SH-SY5Y (cell line): ENCODE measurements at regions not wholly inside any gene's neighbourhood (a gene's known extent, or its start where the extent isn't known, plus 50 kb on each side); places are given as distances from the start of the nearest gene placed in this dataset.

Source experiments
- GATA2 ChIP-seq: IDR thresholded peaks from 2 replicates; pipeline ENCODE4 v1.6.1; 2011; ENCODE audit warnings: mild to moderate bottlenecking, low read depth, low read length
- GATA3 ChIP-seq: IDR thresholded peaks from 2 replicates; pipeline ENCODE4 v1.6.1; 2011; ENCODE audit warnings: low read depth, mild to moderate bottlenecking, low read length, moderate library complexity

- TF ChIP-seq GATA3 (no peak), GATA2 (no peak)
Observed at GRCh38 chr15:97890307-97890706, 70.2 kb upstream of the ARRDC4 start.
